ENCODE measurements at regions not wholly inside any gene's neighbourhood (a gene's known extent, or its start where the extent isn't known, plus 50 kb on each side); places are given as distances from the start of the nearest gene placed in this dataset.

GRCh38 chr15:38646716-38647115 lies 82.1 kb upstream of the RASGRP1 start:
- no peaks in the 10 kb centered on the region for H3K27me3 ChIP-seq (replicated peaks in 2 of 5; ENCODE audit: control insufficient read depth in 4 of 5, insufficient read depth in 5 of 5, low read length in 4 of 5)
- H3K36me3 ChIP-seq (ENCODE audit: control insufficient read depth in 4 of 4, insufficient read depth in 4 of 4, low read length in 3 of 4) = no peaks in the 10 kb centered on the region
- H3K4me1 ChIP-seq (ENCODE audit: control extremely low read depth in 1 of 4, control insufficient read depth in 4 of 4, insufficient read depth in 4 of 4, low read length in 3 of 4) = peaks cover 9 to 16% (median 15%) of the 10 kb centered on the region in 4 experiments
- CTCF ChIA-PET = no interaction called here
- POLR2A ChIA-PET = no interaction called here
- 94% methylated on average over 2 of the region's 3 CpGs for WGBS (ENCODE audit: insufficient coverage)
- no peak overlapping the region for H3K27ac ChIP-seq (ENCODE audit: insufficient read depth in 1 of 2, low read depth in 1 of 2, low read length in 2 of 2, poor library complexity in 1 of 2, severe bottlenecking in 2 of 2)
- no peak overlapping the region for H3K4me3 ChIP-seq (ENCODE audit: control insufficient read depth in 1 of 7, extremely low read depth in 1 of 7, insufficient read depth in 4 of 7, low read depth in 2 of 7, low read length in 6 of 7)
- no peak for DNase-seq
- H3K9me3 ChIP-seq (ENCODE audit: control extremely low read depth in 1 of 5, control insufficient read depth in 4 of 5, insufficient read depth in 2 of 5, low read depth in 1 of 5, low read length in 4 of 5) = peaks cover 0 to 5% (median 1%) of the 10 kb centered on the region in 5 experiments

- peaks cover 19 to 25% (median 25%) of the 10 kb centered on the region in 4 experiments for H3K4me1 ChIP-seq (ENCODE audit: control extremely low read depth in 1 of 4, control insufficient read depth in 4 of 4, insufficient read depth in 4 of 4, low read length in 3 of 4)
- H3K27ac ChIP-seq (ENCODE audit: insufficient read depth in 1 of 2, low read depth in 1 of 2, low read length in 2 of 2, poor library complexity in 1 of 2, severe bottlenecking in 2 of 2) = no peak overlapping the region
- ChIA-PET POLR2A (no interaction called here), CTCF (interaction anchor here (1.0 to 1.8 kb wide), 3 partner anchors 27 to 41 kb away, joined by 3 to 4 read pairs (median 3); no protein-coding TSS in a partner anchor)
- H3K9me3 ChIP-seq (ENCODE audit: control extremely low read depth in 1 of 5, control insufficient read depth in 4 of 5, insufficient read depth in 2 of 5, low read depth in 1 of 5, low read length in 4 of 5) = peaks cover 0 to 5% (median 1%) of the 10 kb centered on the region in 5 experiments
- no peaks in the 10 kb centered on the region for H3K36me3 ChIP-seq (ENCODE audit: control insufficient read depth in 4 of 4, insufficient read depth in 4 of 4, low read length in 3 of 4)
- DNase-seq = no peak
- H3K4me3 ChIP-seq (ENCODE audit: control insufficient read depth in 1 of 7, extremely low read depth in 1 of 7, insufficient read depth in 4 of 7, low read depth in 2 of 7, low read length in 6 of 7) = no peak overlapping the region
- no peaks in the 10 kb centered on the region for H3K27me3 ChIP-seq (replicated peaks in 2 of 5; ENCODE audit: control insufficient read depth in 4 of 5, insufficient read depth in 5 of 5, low read length in 4 of 5)
These were observed 83.1 kb upstream of the RASGRP1 start for GRCh38 chr15:38647683-38648082.

GRCh38 chr15:38648121-38648843 lies 83.7 kb upstream of the RASGRP1 start:
- WGBS (ENCODE audit: insufficient coverage) = 98% methylated on average over 9 of the region's 10 CpGs
- ChIA-PET POLR2A (no interaction called here), CTCF (interaction anchor here (1.0 to 2.5 kb wide), 5 partner anchors 27 to 85 kb away, joined by 3 to 9 read pairs (median 4); no protein-coding TSS in a partner anchor)
- H3K4me3 ChIP-seq (ENCODE audit: control insufficient read depth in 1 of 7, extremely low read depth in 1 of 7, insufficient read depth in 4 of 7, low read depth in 2 of 7, low read length in 6 of 7) = no peak overlapping the region
- no peaks in the 10 kb centered on the region for H3K36me3 ChIP-seq (ENCODE audit: control insufficient read depth in 4 of 4, insufficient read depth in 4 of 4, low read length in 3 of 4)
- peaks cover 0 to 3% (median 1%) of the 10 kb centered on the region in 5 experiments for H3K9me3 ChIP-seq (ENCODE audit: control extremely low read depth in 1 of 5, control insufficient read depth in 4 of 5, insufficient read depth in 2 of 5, low read depth in 1 of 5, low read length in 4 of 5)
- H3K27me3 ChIP-seq (replicated peaks in 2 of 5; ENCODE audit: control insufficient read depth in 4 of 5, insufficient read depth in 5 of 5, low read length in 4 of 5) = no peaks in the 10 kb centered on the region
- no peak for DNase-seq
- H3K4me1 ChIP-seq (ENCODE audit: control extremely low read depth in 1 of 4, control insufficient read depth in 4 of 4, insufficient read depth in 4 of 4, low read length in 3 of 4) = peaks cover 25 to 31% (median 30%) of the 10 kb centered on the region in 4 experiments
- H3K27ac ChIP-seq (ENCODE audit: insufficient read depth in 1 of 2, low read depth in 1 of 2, low read length in 2 of 2, poor library complexity in 1 of 2, severe bottlenecking in 2 of 2) = no peak overlapping the region

- ChIA-PET CTCF (interaction anchor here (1.7 to 2.5 kb wide), 3 partner anchors 33 to 87 kb away, joined by 7 to 9 read pairs (median 8); no protein-coding TSS in a partner anchor), POLR2A (interaction anchor here (0.6 kb wide), 1 partner anchor 548 kb away, joined by 4 read pairs; no protein-coding TSS in a partner anchor)
- DNase-seq = no peak
- Histone ChIP-seq H3K27ac (ENCODE audit: insufficient read depth in 1 of 2, low read depth in 1 of 2, low read length in 2 of 2, poor library complexity in 1 of 2, severe bottlenecking in 2 of 2) (no peak overlapping the region), H3K9me3 (ENCODE audit: control extremely low read depth in 1 of 5, control insufficient read depth in 4 of 5, insufficient read depth in 2 of 5, low read depth in 1 of 5, low read length in 4 of 5) (peaks cover 0 to 3% (median 0%) of the 10 kb centered on the region in 5 experiments), H3K36me3 (ENCODE audit: control insufficient read depth in 4 of 4, insufficient read depth in 4 of 4, low read length in 3 of 4) (no peaks in the 10 kb centered on the region), H3K27me3 (replicated peaks in 2 of 5; ENCODE audit: control insufficient read depth in 4 of 5, insufficient read depth in 5 of 5, low read length in 4 of 5) (no peaks in the 10 kb centered on the region), H3K4me1 (ENCODE audit: control extremely low read depth in 1 of 4, control insufficient read depth in 4 of 4, insufficient read depth in 4 of 4, low read length in 3 of 4) (peaks cover 25 to 36% (median 34%) of the 10 kb centered on the region in 4 experiments), H3K4me3 (ENCODE audit: control insufficient read depth in 1 of 7, extremely low read depth in 1 of 7, insufficient read depth in 4 of 7, low read depth in 2 of 7, low read length in 6 of 7) (no peak overlapping the region)
These were observed 85.8 kb upstream of the RASGRP1 start for GRCh38 chr15:38650384-38650783.

- H3K27ac ChIP-seq (ENCODE audit: insufficient read depth in 1 of 2, low read depth in 1 of 2, low read length in 2 of 2, poor library complexity in 1 of 2, severe bottlenecking in 2 of 2) = no peak overlapping the region
- CTCF ChIA-PET = interaction anchor here (1.7 to 2.6 kb wide), 2 partner anchors 10 to 32 kb away, joined by 8 to 9 read pairs; no protein-coding TSS in a partner anchor
These were observed 86.3 kb upstream of the RASGRP1 start for GRCh38 chr15:38650936-38651327.

GRCh38 chr15:38651328-38652038 lies 86.9 kb upstream of the RASGRP1 start:
- Histone ChIP-seq H3K4me1 (ENCODE audit: control extremely low read depth in 1 of 4, control insufficient read depth in 4 of 4, insufficient read depth in 4 of 4, low read length in 3 of 4) (peaks cover 25 to 36% (median 34%) of the 10 kb centered on the region in 4 experiments), H3K27me3 (replicated peaks in 2 of 5; ENCODE audit: control insufficient read depth in 4 of 5, insufficient read depth in 5 of 5, low read length in 4 of 5) (no peaks in the 10 kb centered on the region), H3K27ac (ENCODE audit: insufficient read depth in 1 of 2, low read depth in 1 of 2, low read length in 2 of 2, poor library complexity in 1 of 2, severe bottlenecking in 2 of 2) (no peak overlapping the region), H3K4me3 (ENCODE audit: control insufficient read depth in 1 of 7, extremely low read depth in 1 of 7, insufficient read depth in 4 of 7, low read depth in 2 of 7, low read length in 6 of 7) (no peak overlapping the region), H3K36me3 (ENCODE audit: control insufficient read depth in 4 of 4, insufficient read depth in 4 of 4, low read length in 3 of 4) (no peaks in the 10 kb centered on the region), H3K9me3 (ENCODE audit: control extremely low read depth in 1 of 5, control insufficient read depth in 4 of 5, insufficient read depth in 2 of 5, low read depth in 1 of 5, low read length in 4 of 5) (peaks cover 0 to 3% (median 0%) of the 10 kb centered on the region in 5 experiments)
- peak in 1 of 3 donors; percentile 45 for DNase-seq
- ChIA-PET CTCF (interaction anchor here (1.4 to 2.6 kb wide), 4 partner anchors 11 to 34 kb away, joined by 4 to 14 read pairs (median 8); no protein-coding TSS in a partner anchor), POLR2A (no interaction called here)
- WGBS (ENCODE audit: insufficient coverage) = 44% methylated on average over 11 of the region's 11 CpGs

More at GRCh38 chr15:38650936-38651327, 86.3 kb upstream of the RASGRP1 start:
- peaks cover 0 to 3% (median 0%) of the 10 kb centered on the region in 5 experiments for H3K9me3 ChIP-seq (ENCODE audit: control extremely low read depth in 1 of 5, control insufficient read depth in 4 of 5, insufficient read depth in 2 of 5, low read depth in 1 of 5, low read length in 4 of 5)
- peaks cover 25 to 36% (median 34%) of the 10 kb centered on the region in 4 experiments for H3K4me1 ChIP-seq (ENCODE audit: control extremely low read depth in 1 of 4, control insufficient read depth in 4 of 4, insufficient read depth in 4 of 4, low read length in 3 of 4)
- no peak for DNase-seq
- no CpG with 5 or more reads among the region's 1 CpG for WGBS (ENCODE audit: insufficient coverage)
- POLR2A ChIA-PET = no interaction called here
- H3K36me3 ChIP-seq (ENCODE audit: control insufficient read depth in 4 of 4, insufficient read depth in 4 of 4, low read length in 3 of 4) = no peaks in the 10 kb centered on the region
- H3K4me3 ChIP-seq (ENCODE audit: control insufficient read depth in 1 of 7, extremely low read depth in 1 of 7, insufficient read depth in 4 of 7, low read depth in 2 of 7, low read length in 6 of 7) = no peak overlapping the region
- no peaks in the 10 kb centered on the region for H3K27me3 ChIP-seq (replicated peaks in 2 of 5; ENCODE audit: control insufficient read depth in 4 of 5, insufficient read depth in 5 of 5, low read length in 4 of 5)
